ENCODE measurements at regions not wholly inside any gene's neighbourhood (a gene's known extent, or its start where the extent isn't known, plus 50 kb on each side); places are given as distances from the start of the nearest gene placed in this dataset.

- no peak for TF ChIP-seq GATA2 (IDR thresholded peaks at IDR 0.05; ENCODE audit: low read depth, low read length)
- TF ChIP-seq GATA3 (IDR thresholded peaks at IDR 0.05; ENCODE audit: low read depth, low read length): no peak
Observed at GRCh38 chr4:55706541-55706940, 70.4 kb upstream of the NMU start.

DNA sequence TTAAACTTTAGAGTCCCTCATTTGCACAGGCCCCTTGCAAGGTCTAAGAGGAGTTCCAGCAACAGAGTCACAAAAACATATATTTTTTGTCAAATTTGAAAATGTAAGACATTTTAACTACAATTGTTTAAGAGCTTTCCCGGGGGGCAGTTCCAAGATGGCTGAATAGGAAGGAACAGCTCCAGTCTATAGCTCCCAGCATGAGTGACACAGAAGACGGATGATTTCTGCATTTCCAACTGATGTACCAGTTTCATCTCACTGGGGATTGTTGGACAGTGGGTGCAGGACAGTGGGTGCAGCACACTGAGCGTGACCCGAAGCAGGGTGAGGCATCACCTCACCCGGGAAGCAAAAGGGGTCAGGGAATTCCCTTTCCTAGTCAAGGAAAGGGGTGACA lies 71.4 kb upstream of the NMU start:
- TF ChIP-seq GATA3 (IDR thresholded peaks at IDR 0.05; ENCODE audit: low read depth, low read length) (no peak), GATA2 (IDR thresholded peaks at IDR 0.05; ENCODE audit: low read depth, low read length) (no peak)

GRCh38 chr4:55721651-55722050 lies 85.6 kb upstream of the NMU start:
- TF ChIP-seq GATA3 (IDR thresholded peaks at IDR 0.05; ENCODE audit: low read depth, low read length): no peak
- no peak for TF ChIP-seq GATA2 (IDR thresholded peaks at IDR 0.05; ENCODE audit: low read depth, low read length)

GRCh38 chr4:55722132-55722531 lies 86.0 kb upstream of the NMU start:
- TF ChIP-seq GATA3 (IDR thresholded peaks at IDR 0.05; ENCODE audit: low read depth, low read length): no peak
- no peak for TF ChIP-seq GATA2 (IDR thresholded peaks at IDR 0.05; ENCODE audit: low read depth, low read length)

DNA sequence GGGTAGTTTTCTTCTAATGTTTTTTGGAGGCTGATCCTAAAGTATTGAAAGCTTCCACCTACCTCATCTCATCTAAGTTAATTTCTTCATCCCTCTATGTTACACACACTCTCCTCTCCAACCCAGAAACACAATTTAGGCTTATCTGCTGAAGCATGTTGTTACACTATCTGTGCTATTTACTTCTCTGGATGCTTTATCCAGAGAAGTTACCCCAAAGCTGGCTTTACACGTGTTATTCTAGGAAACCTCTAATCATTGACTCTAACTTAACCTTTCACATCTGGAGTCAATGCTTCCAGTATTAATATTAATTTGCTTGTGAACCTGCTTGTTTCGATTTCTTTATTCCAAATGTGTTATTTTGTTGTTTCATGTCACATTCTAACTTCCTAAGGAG lies 87.3 kb upstream of the NMU start:
- no peak for TF ChIP-seq GATA3 (IDR thresholded peaks at IDR 0.05; ENCODE audit: low read depth, low read length)
- TF ChIP-seq GATA2 (IDR thresholded peaks at IDR 0.05; ENCODE audit: low read depth, low read length): no peak

- TF ChIP-seq GATA2 (IDR thresholded peaks at IDR 0.05; ENCODE audit: low read depth, low read length) (peak; percentile 44; the same call in 1 of the 2 replicates), GATA3 (IDR thresholded peaks at IDR 0.05; ENCODE audit: low read depth, low read length) (no peak; the same call in 1 of the 2 replicates)
Observed at GRCh38 chr4:55725057-55725456, 89.0 kb upstream of the NMU start.

DNA sequence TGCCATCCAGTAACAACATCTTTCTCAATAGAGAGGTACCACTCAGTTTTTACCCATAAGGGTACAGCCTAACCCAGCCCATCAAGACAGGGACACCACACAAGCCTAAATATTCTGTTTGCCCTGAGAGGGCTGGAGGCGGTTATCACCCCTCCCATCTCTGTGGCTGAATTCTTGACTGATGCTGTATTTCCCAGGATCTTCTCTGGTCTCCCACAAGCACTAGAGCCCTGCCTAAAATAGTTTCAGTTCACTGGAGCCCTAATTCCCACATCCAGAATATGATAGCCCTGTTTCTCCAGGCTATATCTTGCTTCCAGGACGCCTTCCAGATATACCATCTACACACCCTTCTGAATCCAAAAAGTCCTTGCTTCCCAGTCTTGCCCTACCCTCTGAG lies 91.6 kb upstream of the NMU start:
- TF ChIP-seq GATA3 (IDR thresholded peaks at IDR 0.05; ENCODE audit: low read depth, low read length): no peak
- no peak for TF ChIP-seq GATA2 (IDR thresholded peaks at IDR 0.05; ENCODE audit: low read depth, low read length)

GRCh38 chr4:55729351-55730279 lies 90.0 kb upstream of the EXOC1L start:
- TF ChIP-seq GATA3 (IDR thresholded peaks at IDR 0.05; ENCODE audit: low read depth, low read length): no peak
- no peak for TF ChIP-seq GATA2 (IDR thresholded peaks at IDR 0.05; ENCODE audit: low read depth, low read length)

DNA sequence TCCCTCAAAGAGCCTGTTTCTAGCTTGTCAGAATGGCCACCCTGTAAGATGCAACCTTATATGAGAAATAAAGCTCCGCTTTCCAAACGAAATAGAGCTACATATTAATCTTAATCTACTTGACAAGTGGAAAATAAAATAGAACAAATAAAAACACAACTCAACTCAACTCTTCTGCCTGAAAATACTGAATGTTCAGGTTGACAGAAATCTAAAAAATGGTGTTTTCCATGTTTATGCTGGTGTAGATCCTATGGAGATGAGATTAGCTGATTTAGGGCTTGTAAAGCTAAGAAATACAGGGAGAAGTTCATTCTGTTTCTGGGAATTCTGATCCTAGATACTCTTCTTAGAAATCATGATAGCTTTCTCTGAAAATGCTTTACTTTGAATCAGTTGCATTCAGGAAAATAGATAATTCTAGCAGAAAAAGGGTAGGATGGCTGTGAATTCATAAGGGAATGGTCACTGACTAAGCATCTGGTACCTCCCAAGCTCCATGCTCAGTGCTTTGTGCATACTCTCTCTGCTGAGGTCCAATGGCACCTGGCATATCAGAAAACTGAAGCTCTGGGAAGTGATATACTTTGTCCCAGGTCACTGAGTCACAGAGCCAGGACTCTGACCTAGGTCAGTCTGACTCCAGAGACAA lies 89.2 kb upstream of the EXOC1L start:
- TF ChIP-seq GATA2 (IDR thresholded peaks at IDR 0.05; ENCODE audit: low read depth, low read length) (no peak), GATA3 (IDR thresholded peaks at IDR 0.05; ENCODE audit: low read depth, low read length) (no peak)

- TF ChIP-seq GATA2 (IDR thresholded peaks at IDR 0.05; ENCODE audit: low read depth, low read length): no peak
- TF ChIP-seq GATA3 (IDR thresholded peaks at IDR 0.05; ENCODE audit: low read depth, low read length): no peak
Observed at GRCh38 chr4:55731959-55732358, 87.6 kb upstream of the EXOC1L start.

DNA sequence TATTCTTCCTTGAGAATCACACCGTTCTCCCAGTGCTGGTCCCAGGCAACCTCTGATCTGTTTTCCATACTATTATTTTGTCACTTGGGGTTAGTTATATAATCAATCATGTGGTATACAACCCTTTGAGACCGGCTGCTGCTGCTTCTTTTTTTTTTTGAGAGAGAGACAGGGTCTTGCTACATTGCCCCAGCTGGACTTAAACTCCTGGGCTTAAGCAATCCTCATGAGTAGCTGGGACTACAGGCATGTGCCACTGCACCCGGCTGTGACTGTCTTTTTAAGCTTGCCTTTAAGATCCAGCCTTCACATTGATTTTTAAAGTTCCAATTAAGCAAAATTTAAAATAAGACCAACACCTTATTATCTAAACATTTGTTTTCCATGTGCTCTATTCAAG lies 86.7 kb upstream of the EXOC1L start:
- TF ChIP-seq GATA3 (IDR thresholded peaks at IDR 0.05; ENCODE audit: low read depth, low read length) (no peak), GATA2 (IDR thresholded peaks at IDR 0.05; ENCODE audit: low read depth, low read length) (no peak)

DNA sequence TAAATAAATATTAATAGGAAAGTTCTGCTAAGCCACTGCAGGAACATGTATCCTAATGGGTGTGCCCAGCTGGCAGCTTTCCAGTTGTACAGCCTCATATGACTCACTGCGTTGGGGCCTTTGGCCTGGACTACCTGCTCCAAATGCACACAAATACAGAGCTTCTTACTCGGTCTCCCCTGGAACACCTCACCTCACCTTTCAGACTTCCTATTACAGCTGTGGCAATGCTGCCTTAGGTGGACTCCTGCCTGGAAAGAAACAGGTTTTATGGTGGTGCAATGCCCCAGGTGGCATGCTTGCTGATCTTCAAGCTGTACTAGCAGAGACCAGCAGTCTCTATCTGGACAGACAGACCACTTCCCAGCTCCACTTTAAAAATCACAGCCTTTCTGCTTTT lies 85.7 kb upstream of the EXOC1L start:
- TF ChIP-seq GATA2 (IDR thresholded peaks at IDR 0.05; ENCODE audit: low read depth, low read length) (no peak), GATA3 (IDR thresholded peaks at IDR 0.05; ENCODE audit: low read depth, low read length) (no peak)

GRCh38 chr4:55736605-55737183 lies 82.9 kb upstream of the EXOC1L start:
- TF ChIP-seq GATA3 (IDR thresholded peaks at IDR 0.05; ENCODE audit: low read depth, low read length) (no peak), GATA2 (IDR thresholded peaks at IDR 0.05; ENCODE audit: low read depth, low read length) (no peak)

- TF ChIP-seq GATA2 (IDR thresholded peaks at IDR 0.05; ENCODE audit: low read depth, low read length) (no peak), GATA3 (IDR thresholded peaks at IDR 0.05; ENCODE audit: low read depth, low read length) (no peak)
Observed at GRCh38 chr4:55742655-55743202, 76.9 kb upstream of the EXOC1L start.

Measured in SH-SY5Y (cell line).